ENCODE measurements at regions not wholly inside any gene's neighbourhood (a gene's known extent, or its start where the extent isn't known, plus 50 kb on each side); places are given as distances from the start of the nearest gene placed in this dataset.

DNA sequence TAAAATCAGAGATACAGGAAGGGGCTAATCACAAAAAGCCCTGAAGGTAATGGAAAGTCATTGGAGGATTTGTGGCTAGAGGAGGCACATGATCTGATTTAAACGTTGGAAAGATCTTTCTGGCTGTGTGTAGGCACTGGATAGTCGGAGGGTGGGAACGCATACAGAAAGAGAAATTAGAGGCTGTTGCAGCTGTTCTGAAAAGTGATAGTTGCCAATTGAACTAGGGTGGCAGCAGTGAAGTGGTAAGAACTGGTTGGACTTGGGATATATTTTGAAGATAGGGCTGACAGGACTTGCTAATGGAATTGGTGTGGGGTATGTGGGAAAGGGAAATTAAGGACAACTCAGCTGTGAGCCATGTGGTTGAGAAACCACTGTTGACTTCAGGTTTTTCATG lies 223.6 kb downstream of the OGFRL1 start:
- no peak for TF ChIP-seq CTCF (IDR thresholded peaks at IDR 0.05; ENCODE audit: low read depth, low read length)
- no peak overlapping the region for H3K4me3 ChIP-seq (ENCODE audit: low read depth, low read length)

DNA sequence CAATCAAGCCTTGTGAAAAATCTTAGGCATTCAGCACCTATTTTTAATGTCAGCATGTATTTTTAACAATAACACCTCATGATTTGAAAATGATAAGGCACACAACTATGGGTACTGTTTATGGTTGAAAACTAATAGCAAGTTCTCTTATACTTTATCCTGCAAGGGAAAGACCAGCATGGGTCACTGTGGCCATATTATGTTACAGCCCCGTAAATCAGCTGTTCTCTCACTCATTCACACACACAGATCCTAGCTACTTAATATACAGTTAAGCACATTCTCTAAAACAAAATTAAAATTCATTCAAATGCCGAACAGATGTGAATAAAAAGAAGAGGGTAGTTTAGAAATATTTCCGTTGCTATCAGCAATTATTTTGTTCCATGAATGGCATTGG lies 224.4 kb downstream of the OGFRL1 start:
- no peak for TF ChIP-seq CTCF (IDR thresholded peaks at IDR 0.05; ENCODE audit: low read depth, low read length)

DNA sequence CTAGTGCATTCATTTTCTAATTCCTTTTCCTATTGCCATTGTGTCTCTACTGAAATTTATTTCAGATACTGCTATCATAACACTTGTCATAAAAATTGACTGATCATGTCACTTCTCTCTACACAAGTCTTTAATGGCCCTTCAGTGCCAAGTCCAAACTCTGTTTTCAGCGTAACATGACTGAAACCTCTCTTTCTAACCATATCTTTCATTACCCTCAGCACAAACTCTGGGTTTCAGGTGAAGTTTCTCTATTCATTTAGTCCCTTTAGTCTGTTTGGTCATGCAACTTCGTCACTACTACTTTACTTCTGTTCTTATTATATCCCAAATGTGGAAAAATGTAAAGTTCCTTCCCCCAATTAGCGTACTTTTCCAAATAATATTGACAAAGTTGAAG lies 234.9 kb downstream of the OGFRL1 start:
- no peak for TF ChIP-seq CTCF (IDR thresholded peaks at IDR 0.05; ENCODE audit: low read depth, low read length)
- no peak overlapping the region for H3K4me3 ChIP-seq (ENCODE audit: low read depth, low read length)

More for the DNA sequence above, 224.4 kb downstream of the OGFRL1 start:
- H3K4me3 ChIP-seq (ENCODE audit: low read depth, low read length) = no peak overlapping the region

GRCh38 chr6:71524201-71524600 lies 235.6 kb downstream of the OGFRL1 start:
- no peak overlapping the region for H3K4me3 ChIP-seq (ENCODE audit: low read depth, low read length)
- no peak for TF ChIP-seq CTCF (IDR thresholded peaks at IDR 0.05; ENCODE audit: low read depth, low read length)

DNA sequence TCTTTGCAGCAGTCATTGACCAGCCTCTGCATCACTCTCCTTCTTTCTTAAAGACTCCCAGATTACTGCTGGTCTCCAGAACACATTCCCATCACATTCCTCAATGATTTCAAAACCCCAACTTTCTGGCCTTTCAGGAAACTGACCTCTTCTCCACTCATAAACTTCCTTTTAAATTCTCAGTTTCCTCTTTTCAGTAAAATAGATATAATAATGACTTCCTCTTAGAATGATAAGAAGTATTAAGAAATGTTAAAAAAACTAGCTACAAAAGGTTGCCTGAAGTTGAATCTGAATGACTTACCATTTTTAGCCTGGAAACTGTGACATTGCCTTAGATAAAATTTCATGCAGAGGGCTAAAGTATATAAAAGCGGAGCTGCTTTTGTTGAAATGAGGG lies 239.3 kb downstream of the OGFRL1 start:
- H3K4me3 ChIP-seq (ENCODE audit: low read depth, low read length) = no peak overlapping the region
- TF ChIP-seq CTCF (IDR thresholded peaks at IDR 0.05; ENCODE audit: low read depth, low read length) = no peak

GRCh38 chr6:71529026-71529425 lies 240.4 kb downstream of the OGFRL1 start:
- no peak for TF ChIP-seq CTCF (IDR thresholded peaks at IDR 0.05; ENCODE audit: low read depth, low read length)
- H3K4me3 ChIP-seq (ENCODE audit: low read depth, low read length) = no peak overlapping the region

DNA sequence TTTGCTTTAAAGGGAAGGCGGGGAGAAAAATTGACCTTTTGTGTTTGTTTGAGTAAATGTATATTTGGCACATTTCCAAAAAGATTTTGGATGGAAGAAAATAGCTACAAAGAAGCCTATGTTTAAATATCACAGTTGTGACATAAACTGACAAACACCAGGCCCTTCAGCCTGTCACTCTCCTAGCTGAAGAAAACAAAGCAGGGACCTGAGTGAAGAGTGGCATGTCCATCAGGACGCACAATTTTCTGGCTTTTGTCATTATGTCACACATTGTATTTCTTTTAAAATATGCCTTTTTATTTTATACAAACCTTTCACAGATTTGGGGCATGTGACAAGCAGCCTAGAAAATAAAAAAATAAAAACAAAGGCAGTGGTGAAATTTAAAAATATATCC lies 241.2 kb downstream of the OGFRL1 start:
- H3K4me3 ChIP-seq (ENCODE audit: low read depth, low read length) = no peak overlapping the region
- TF ChIP-seq CTCF (IDR thresholded peaks at IDR 0.05; ENCODE audit: low read depth, low read length) = no peak

Measured in WI38 (cell line).